NOMO-1 treated with dmso at 0.1 percent for 144 hours (cell line): ENCODE measurements at regions not wholly inside any gene's neighbourhood (a gene's known extent, or its start where the extent isn't known, plus 50 kb on each side); places are given as distances from the start of the nearest gene placed in this dataset.

Experiments used
- DNase-seq: peaks from one replicate; lab custom pipeline; 2025; ENCODE audit not compliant: unreplicated experiment; lab: John Stamatoyannopoulos, UW

DNA sequence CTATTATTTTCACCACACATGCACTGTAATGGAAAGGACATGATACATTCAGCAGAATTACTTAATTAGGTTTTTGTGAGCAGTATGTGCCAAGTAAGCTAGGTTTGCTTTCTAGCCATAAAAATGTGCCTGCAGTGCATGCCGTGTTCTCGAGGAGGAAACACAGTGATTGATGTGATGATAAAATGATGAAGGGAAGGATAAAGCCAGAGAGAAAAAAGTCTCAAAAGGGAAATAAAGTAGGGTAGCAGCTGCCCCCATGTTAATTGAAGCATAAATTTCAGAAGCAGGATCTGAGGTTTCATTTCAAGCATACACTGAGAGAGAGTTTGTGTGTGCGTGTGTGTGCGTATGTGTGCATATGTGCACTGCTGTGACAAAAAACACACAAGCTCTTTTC lies 714.2 kb upstream of the C9orf72 start:
- DNase-seq = no peak

GRCh38 chr9:28289746-28290145 lies 716.5 kb upstream of the C9orf72 start:
- no peak for DNase-seq

DNA sequence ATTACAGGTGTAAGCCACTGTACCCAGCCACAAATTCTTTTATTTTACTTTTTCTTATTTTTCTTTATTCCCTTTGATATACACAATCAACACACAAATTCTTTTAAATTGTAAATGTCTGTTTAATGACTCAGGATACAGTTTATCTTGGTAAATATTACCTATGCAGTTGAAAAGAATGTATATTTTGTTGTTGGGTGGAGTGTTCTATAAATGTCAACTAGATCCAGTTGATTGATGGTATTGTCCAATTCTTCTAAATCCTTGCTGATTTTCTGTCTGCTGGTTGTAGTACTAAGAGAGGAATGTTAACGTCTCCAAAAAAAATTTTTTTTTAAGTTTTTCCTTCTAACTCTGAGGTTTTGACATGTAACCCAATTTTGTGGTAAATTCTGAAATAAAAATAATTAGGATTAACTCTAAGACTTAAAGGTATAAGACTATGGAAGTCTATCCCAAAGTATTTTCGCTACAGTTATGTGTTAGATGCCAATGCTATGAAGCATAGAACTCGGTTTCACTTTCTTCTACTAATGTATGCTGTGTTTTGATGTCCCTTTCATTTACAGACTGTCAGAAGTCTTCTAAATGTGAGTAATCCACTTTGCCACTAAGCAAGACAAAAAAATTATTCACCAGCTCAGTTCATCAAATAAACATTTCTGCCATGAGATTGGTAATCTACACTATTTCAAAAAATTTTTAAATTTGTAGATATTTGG lies 720.2 kb upstream of the C9orf72 start:
- no peak for DNase-seq

DNA sequence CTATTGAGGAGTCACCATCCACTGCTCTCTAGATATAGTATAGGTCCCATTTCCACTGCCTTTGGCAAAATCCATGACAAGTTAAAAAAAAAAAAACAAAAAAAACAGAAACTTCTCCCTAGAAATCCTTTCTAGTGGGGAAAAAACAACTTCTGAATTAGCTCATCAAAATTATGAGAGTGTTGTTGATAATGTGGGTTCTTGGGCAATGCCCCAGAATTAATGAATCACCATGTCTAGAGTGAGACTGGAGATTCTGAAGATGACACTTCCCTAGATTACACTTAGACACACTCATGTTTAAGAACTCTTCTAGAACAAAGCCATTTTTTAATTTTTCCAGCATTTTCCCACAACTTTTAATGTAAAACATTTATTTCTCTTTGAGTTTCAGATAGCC lies 728.0 kb upstream of the C9orf72 start:
- no peak for DNase-seq

- DNase-seq = no peak
Measured at GRCh38 chr9:28317745-28318144, 744.5 kb upstream of the C9orf72 start.

DNA sequence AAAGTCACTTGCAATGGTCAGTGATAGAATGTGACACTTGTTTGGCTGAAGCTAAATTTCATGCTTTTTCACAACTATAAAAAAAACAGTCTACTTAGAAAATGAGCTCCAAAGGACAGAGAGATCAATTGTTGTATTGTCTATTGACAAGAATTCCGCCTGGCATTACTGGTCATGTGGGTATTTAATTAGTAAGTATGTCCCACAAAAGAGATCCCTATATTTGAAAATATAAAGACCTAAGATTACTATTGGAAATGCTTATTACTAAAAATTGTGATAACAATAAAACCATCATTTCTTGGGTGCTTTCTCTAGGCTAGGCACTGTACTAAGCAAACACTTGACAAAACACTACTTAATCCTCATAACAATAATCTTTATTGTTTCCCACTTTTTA lies 745.2 kb upstream of the C9orf72 start:
- DNase-seq = no peak

DNA sequence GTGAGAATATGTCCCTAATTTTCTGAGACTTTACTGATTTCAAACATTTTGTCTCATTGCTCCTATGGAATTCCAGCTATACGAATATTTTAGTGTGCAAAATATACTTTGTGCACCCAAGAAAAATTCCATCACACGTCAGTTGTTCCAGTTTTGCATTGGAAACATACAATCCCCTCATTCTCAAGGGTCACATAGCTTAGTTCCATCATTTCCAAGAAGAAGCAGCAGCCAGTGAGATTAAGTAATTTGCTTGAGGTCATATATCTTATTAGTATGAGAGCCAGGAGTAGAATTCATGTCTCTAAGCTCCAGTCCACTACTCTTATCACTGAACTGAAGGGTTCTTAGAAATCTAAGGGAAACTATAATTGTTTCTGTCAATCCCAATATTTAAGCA lies 746.7 kb upstream of the C9orf72 start:
- DNase-seq = no peak

DNA sequence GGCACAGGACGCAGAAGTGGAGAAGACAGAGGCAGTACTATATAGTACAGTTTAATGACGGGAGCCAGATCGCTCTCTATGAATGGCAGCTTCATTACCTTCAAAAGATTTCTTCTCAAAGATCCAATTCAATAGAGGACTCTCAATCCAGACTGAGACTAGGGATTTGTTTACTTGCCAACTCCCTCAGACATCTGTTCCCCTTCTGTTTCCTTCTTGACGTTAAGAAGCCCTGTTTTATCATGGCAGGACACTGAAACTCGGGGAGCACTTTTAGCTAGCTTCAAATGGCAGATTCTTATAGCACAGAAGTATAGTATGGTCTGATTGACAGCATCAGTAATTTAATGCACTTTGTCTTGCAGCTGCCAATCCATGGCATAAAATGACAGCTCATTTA lies 747.3 kb upstream of the C9orf72 start:
- DNase-seq = no peak

DNA sequence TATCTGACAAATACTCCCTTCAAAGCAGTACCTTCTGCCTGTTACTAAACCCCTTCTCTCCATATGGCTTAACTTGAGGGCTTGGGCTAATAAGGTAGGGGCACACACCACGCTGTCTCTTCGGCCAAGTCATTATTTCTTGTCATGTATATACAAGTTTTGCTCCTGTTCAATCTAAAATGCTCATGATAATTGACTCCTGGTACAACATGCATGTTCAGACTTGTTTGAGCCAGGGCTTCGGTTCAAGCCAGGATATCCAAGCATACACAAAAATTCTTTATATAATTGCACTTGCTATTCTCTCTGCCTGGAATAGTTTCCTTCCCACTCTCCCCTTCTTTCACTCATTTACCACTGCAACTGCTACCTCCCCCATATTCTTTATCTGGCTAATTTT lies 756.0 kb upstream of the C9orf72 start:
- no peak for DNase-seq

DNA sequence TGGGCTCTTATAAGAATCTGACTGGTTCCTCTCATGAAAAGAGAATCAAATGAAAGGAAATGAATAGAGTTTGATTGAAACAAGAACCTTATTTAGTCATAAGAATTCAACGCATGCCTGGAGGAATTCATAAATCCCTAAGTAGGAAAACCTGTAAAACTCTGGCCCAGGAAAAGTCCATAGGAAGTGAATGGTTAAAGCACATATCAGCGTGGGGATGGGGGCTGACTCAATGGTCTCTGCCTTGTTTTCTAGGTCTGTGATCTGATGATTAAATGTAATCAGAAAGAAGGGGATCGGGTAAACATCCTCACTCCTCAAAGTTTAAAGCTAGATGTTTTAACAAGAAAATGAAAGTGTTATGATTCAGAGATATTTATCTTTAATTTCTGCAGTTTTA lies 759.4 kb upstream of the C9orf72 start:
- DNase-seq = no peak

DNA sequence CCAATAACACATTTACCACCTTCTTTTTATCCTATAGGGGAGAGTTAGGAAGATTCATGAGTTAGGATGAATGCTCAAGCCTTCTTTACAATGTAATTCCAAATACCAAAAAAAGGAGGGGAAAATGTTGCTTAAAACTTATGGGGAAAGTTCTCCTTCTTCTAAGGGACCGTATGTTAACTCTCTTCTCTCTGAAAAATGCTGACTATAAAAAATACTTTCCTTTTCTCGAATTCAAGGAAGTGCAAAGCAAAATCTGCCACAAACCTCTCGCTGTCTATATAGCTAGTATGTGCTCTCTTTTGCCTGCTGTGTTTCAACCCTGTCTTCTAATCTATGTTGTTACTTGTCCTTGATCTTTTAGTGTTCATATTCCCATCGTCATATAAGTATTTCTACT lies 768.6 kb upstream of the C9orf72 start:
- no peak for DNase-seq

- no peak for DNase-seq
Measured at GRCh38 chr9:28342815-28343338, 769.6 kb upstream of the C9orf72 start.

- DNase-seq = no peak
Measured at GRCh38 chr9:28363151-28363562, 789.9 kb upstream of the C9orf72 start.

- no peak for DNase-seq
Measured at GRCh38 chr9:28365020-28365640, 791.8 kb upstream of the C9orf72 start.

DNA sequence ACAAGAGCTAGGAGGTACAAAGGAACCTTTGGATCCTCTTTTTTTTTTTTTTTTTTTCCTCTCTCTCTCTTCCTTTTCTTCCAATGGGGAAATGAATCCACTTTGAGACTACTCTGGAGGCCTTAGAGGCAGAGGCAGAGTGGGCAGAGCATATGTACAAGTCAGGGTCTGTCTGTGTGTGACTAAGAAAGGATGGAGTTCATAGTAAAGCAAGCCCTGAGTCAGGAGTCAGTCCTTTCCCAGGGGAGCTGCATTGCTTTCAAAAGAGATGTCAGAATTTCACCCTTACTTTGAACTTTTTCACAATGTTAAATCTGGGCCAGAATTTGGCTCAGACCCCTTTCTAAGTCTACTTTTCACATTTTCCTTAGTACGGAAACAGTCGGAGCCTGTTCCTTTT lies 792.4 kb upstream of the C9orf72 start:
- DNase-seq = no peak

DNA sequence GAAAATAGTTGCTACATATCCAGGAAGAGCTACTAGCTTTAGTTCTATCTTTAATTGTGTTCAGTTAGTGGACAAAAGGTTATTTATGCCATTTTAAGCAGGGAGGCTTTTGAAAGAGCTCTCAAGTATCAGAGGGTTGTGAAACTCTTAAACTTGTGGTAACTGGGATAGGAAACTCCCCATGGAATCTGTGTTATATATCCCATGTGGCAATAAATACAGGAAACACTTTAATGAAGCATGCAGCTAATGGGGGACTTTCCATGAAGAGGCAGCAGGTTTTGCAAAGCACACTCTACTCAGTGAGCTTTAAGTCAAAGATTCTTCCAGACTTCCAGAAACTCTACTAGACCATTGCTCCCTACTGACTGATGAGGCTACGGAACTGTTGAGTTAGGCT lies 805.0 kb upstream of the C9orf72 start:
- no peak for DNase-seq

GRCh38 chr9:28379082-28379481 lies 805.8 kb upstream of the C9orf72 start:
- DNase-seq = no peak

DNA sequence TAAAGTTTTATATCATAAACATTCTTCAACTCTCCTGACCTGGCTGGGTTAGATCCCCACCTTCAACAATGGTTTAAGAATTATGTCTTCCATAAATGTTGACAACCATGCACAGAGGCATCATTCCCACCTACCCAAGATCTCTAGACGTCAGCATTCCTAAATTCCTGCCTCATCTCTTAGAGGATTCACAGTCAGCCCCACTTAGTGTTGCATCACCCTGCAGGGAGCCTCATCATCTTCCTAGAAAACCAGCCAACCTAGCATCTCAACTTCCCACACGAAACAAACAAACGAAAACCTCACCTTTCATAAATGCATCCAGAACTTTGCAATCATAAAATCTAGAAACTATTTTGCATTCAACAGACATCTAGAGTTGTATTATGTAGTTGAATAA lies 816.1 kb upstream of the C9orf72 start:
- no peak for DNase-seq

- no peak for DNase-seq
Measured at GRCh38 chr9:28394774-28395173, 821.5 kb upstream of the C9orf72 start.

- no peak for DNase-seq
Measured at GRCh38 chr9:28396058-28396457, 822.8 kb upstream of the C9orf72 start.

GRCh38 chr9:28407351-28407750 lies 834.1 kb upstream of the C9orf72 start:
- DNase-seq = no peak

GRCh38 chr9:28409919-28410318 lies 836.6 kb upstream of the C9orf72 start:
- DNase-seq = no peak

DNA sequence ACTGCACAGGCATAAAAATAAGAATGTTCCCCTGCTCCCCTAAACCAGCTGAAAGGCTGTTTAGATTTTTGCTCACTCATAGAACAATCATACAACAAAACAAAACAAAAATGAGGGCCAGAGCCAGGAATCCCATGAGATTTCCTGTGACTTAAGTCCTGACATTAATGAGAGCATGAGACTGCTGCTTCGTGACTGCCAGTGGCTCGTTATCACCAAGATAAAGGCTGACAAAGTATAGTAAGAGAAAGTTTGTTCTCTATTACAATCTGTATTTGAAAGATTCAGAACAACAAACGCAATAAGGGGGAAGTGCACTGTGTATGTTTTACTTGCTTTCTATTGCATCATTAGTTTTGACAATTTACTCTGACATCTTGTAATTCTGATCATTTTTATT lies 837.1 kb upstream of the C9orf72 start:
- DNase-seq = no peak
